Nephron progenitor cell (in vitro differentiated cells): ENCODE measurements at regions not wholly inside any gene's neighbourhood (a gene's known extent, or its start where the extent isn't known, plus 50 kb on each side); places are given as distances from the start of the nearest gene placed in this dataset.
"Not testable (repeated sequence)": the region's sequence is repeated elsewhere in the genome, so short reads cannot be mapped to it uniquely, and the experiment has no call there.

Experiments used
- DNase-seq: peaks from one replicate; pipeline ENCODE4 v3.0.0; 2021
- H3K27ac Mint-ChIP-seq: 2 replicates; pipeline ENCODE4 v1.8.0; 2021; ENCODE audit warnings: mild to moderate bottlenecking, moderate library complexity, mixed read lengths
- H3K27me3 Mint-ChIP-seq: 2 replicates; pipeline ENCODE4 v1.8.0; 2021; ENCODE audit warnings: mild to moderate bottlenecking, low read depth, mixed read lengths; ENCODE audit not compliant: poor library complexity
- H3K36me3 Mint-ChIP-seq: 2 replicates; pipeline ENCODE4 v1.8.0; 2021; ENCODE audit warnings: low read depth, mixed read lengths
- H3K4me1 Mint-ChIP-seq: 2 replicates; pipeline ENCODE4 v1.8.0; 2021; ENCODE audit warnings: mixed read lengths
- H3K4me3 Mint-ChIP-seq: 2 replicates; pipeline ENCODE4 v1.8.0; 2021; ENCODE audit warnings: mild to moderate bottlenecking, moderate library complexity, mixed read lengths
- H3K9me3 Mint-ChIP-seq: 2 replicates; pipeline ENCODE4 v1.8.0; 2021; ENCODE audit warnings: mild to moderate bottlenecking, moderate library complexity, mixed read lengths
- CTCF ChIP-seq: fragments of 200-600 bp; sonication (generic); IDR thresholded peaks from 2 replicates; pipeline ENCODE4 v1.5.0; 2021; ENCODE audit warnings: antibody characterized with exemption

GRCh38 chr16:35154627-35155026 lies 1695.2 kb downstream of the TP53TG3F start:
- Mint-ChIP-seq H3K36me3 (no peaks in the 10 kb centered on the region), H3K4me3 (no peak overlapping the region), H3K27me3 (no peaks in the 10 kb centered on the region), H3K4me1 (no peaks in the 10 kb centered on the region), H3K9me3 (peaks cover 98% of the 10 kb centered on the region), H3K27ac (no peak overlapping the region)
- no peak for TF ChIP-seq CTCF
- no peak for DNase-seq

- peaks cover 92% of the 10 kb centered on the region for H3K9me3 Mint-ChIP-seq
- DNase-seq, H3K4me1 Mint-ChIP-seq, H3K36me3 Mint-ChIP-seq, H3K27me3 Mint-ChIP-seq, H3K27ac Mint-ChIP-seq, H3K4me3 Mint-ChIP-seq: not testable (repeated sequence)
Observed at GRCh38 chr16:35157549-35157948, 1698.1 kb downstream of the TP53TG3F start.

- not testable (repeated sequence) for DNase-seq, H3K4me3 Mint-ChIP-seq, H3K4me1 Mint-ChIP-seq, H3K36me3 Mint-ChIP-seq, H3K27me3 Mint-ChIP-seq, H3K27ac Mint-ChIP-seq
- H3K9me3 Mint-ChIP-seq: peaks cover 77% of the 10 kb centered on the region
Observed at GRCh38 chr16:35169324-35169723, 1709.9 kb downstream of the TP53TG3F start.

GRCh38 chr16:35170061-35170460 lies 1710.6 kb downstream of the TP53TG3F start:
- DNase-seq: not testable (repeated sequence)

GRCh38 chr16:35170610-35171009 lies 1711.2 kb downstream of the TP53TG3F start:
- Mint-ChIP-seq H3K27ac (no peak overlapping the region), H3K4me3 (no peak overlapping the region), H3K4me1 (no peaks in the 10 kb centered on the region), H3K27me3 (no peaks in the 10 kb centered on the region), H3K9me3 (peaks cover 76% of the 10 kb centered on the region), H3K36me3 (no peaks in the 10 kb centered on the region)
- TF ChIP-seq CTCF: no peak
- no peak for DNase-seq

More at GRCh38 chr16:35170061-35170460, 1710.6 kb downstream of the TP53TG3F start:
- H3K4me3 Mint-ChIP-seq, H3K27ac Mint-ChIP-seq, H3K4me1 Mint-ChIP-seq, H3K27me3 Mint-ChIP-seq, H3K36me3 Mint-ChIP-seq: not testable (repeated sequence)
- peaks cover 77% of the 10 kb centered on the region for H3K9me3 Mint-ChIP-seq

- H3K27ac Mint-ChIP-seq: no peak overlapping the region
- DNase-seq: no peak
- peaks cover 75% of the 10 kb centered on the region for H3K9me3 Mint-ChIP-seq
- H3K36me3 Mint-ChIP-seq: no peaks in the 10 kb centered on the region
- no peak for TF ChIP-seq CTCF
- H3K4me1 Mint-ChIP-seq: no peaks in the 10 kb centered on the region
- no peaks in the 10 kb centered on the region for H3K27me3 Mint-ChIP-seq
- no peak overlapping the region for H3K4me3 Mint-ChIP-seq
Observed at GRCh38 chr16:35171106-35171505, 1711.7 kb downstream of the TP53TG3F start.

GRCh38 chr16:35173295-35173694 lies 1713.9 kb downstream of the TP53TG3F start:
- Mint-ChIP-seq H3K36me3 (no peaks in the 10 kb centered on the region), H3K9me3 (peaks cover 70% of the 10 kb centered on the region), H3K4me1 (no peaks in the 10 kb centered on the region), H3K4me3 (no peak overlapping the region), H3K27ac (no peak overlapping the region), H3K27me3 (no peaks in the 10 kb centered on the region)
- TF ChIP-seq CTCF: no peak
- DNase-seq: no peak
